ENCODE measurements at regions not wholly inside any gene's neighbourhood (a gene's known extent, or its start where the extent isn't known, plus 50 kb on each side); places are given as distances from the start of the nearest gene placed in this dataset.

- FAIRE-seq (no peak), DNase-seq (ENCODE audit: insufficient read length, low spot score) (no peak)
- no peak for TF ChIP-seq PAX5 (IDR thresholded peaks at IDR 0.05; ENCODE audit: insufficient read depth, low read length, severe bottlenecking)
- TF ChIP-seq POU2F2 (IDR thresholded peaks at IDR 0.05; ENCODE audit: low read depth, low read length): no peak
- no peak for TF ChIP-seq POLR2A (IDR thresholded peaks at IDR 0.05; ENCODE audit: low read depth, low read length)
- TF ChIP-seq TAF1 (IDR thresholded peaks at IDR 0.05; ENCODE audit: low read depth, low read length): no peak
- no peak for TF ChIP-seq POLR2AphosphoS5 (IDR thresholded peaks at IDR 0.05; ENCODE audit: low read depth, low read length)
- TF ChIP-seq SPI1 (IDR thresholded peaks at IDR 0.05; ENCODE audit: low read depth, low read length): no peak
Measured at GRCh38 chr4:137082061-137082460, 450.2 kb downstream of the PCDH18 start.

DNA sequence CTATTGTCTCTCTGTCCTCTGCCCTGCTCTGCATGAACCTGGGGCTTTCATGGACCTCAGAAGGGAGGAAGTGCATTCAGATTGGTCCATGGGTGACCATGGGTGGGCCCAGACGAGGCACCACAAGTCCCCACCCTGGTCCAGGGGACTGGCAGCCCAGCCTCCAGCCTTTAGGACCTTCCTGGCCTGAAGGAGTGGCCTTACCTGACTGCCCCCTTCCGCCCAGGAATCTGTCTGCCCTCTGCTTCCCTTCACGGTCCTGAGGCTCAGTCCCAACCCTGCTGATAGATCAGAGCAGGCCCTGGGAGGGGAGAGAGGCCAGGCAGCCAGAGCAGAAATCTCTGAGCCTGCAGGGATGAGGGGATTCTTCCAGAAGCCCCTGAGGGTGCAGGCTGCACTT lies 455.4 kb downstream of the PCDH18 start:
- DNase-seq (ENCODE audit: insufficient read length, low spot score) (no peak), FAIRE-seq (no peak)
- TF ChIP-seq TAF1 (IDR thresholded peaks at IDR 0.05; ENCODE audit: low read depth, low read length): no peak
- no peak for TF ChIP-seq POLR2A (IDR thresholded peaks at IDR 0.05; ENCODE audit: low read depth, low read length)
- TF ChIP-seq POLR2AphosphoS5 (IDR thresholded peaks at IDR 0.05; ENCODE audit: low read depth, low read length): no peak
- TF ChIP-seq SPI1 (IDR thresholded peaks at IDR 0.05; ENCODE audit: low read depth, low read length): no peak
- TF ChIP-seq PAX5 (IDR thresholded peaks at IDR 0.05; ENCODE audit: insufficient read depth, low read length, severe bottlenecking): no peak
- TF ChIP-seq POU2F2 (IDR thresholded peaks at IDR 0.05; ENCODE audit: low read depth, low read length): no peak

GRCh38 chr4:137075586-137075985 lies 456.7 kb downstream of the PCDH18 start:
- DNase-seq (ENCODE audit: insufficient read length, low spot score) (no peak), FAIRE-seq (no peak)
- TF ChIP-seq POU2F2 (IDR thresholded peaks at IDR 0.05; ENCODE audit: low read depth, low read length) (no peak), SPI1 (IDR thresholded peaks at IDR 0.05; ENCODE audit: low read depth, low read length) (no peak), TAF1 (IDR thresholded peaks at IDR 0.05; ENCODE audit: low read depth, low read length) (no peak), POLR2AphosphoS5 (IDR thresholded peaks at IDR 0.05; ENCODE audit: low read depth, low read length) (no peak), PAX5 (IDR thresholded peaks at IDR 0.05; ENCODE audit: insufficient read depth, low read length, severe bottlenecking) (no peak), POLR2A (IDR thresholded peaks at IDR 0.05; ENCODE audit: low read depth, low read length) (no peak)

GRCh38 chr4:137070614-137071013 lies 461.7 kb downstream of the PCDH18 start:
- DNase-seq (ENCODE audit: insufficient read length, low spot score): peak; percentile 0
- FAIRE-seq: no peak
- no peak for TF ChIP-seq SPI1 (IDR thresholded peaks at IDR 0.05; ENCODE audit: low read depth, low read length)
- TF ChIP-seq POLR2A (IDR thresholded peaks at IDR 0.05; ENCODE audit: low read depth, low read length): no peak
- TF ChIP-seq POLR2AphosphoS5 (IDR thresholded peaks at IDR 0.05; ENCODE audit: low read depth, low read length): no peak
- TF ChIP-seq TAF1 (IDR thresholded peaks at IDR 0.05; ENCODE audit: low read depth, low read length): no peak
- TF ChIP-seq PAX5 (IDR thresholded peaks at IDR 0.05; ENCODE audit: insufficient read depth, low read length, severe bottlenecking): no peak
- TF ChIP-seq POU2F2 (IDR thresholded peaks at IDR 0.05; ENCODE audit: low read depth, low read length): no peak

- TF ChIP-seq PAX5 (IDR thresholded peaks at IDR 0.05; ENCODE audit: insufficient read depth, low read length, severe bottlenecking) (no peak), POU2F2 (IDR thresholded peaks at IDR 0.05; ENCODE audit: low read depth, low read length) (no peak), POLR2A (IDR thresholded peaks at IDR 0.05; ENCODE audit: low read depth, low read length) (no peak), POLR2AphosphoS5 (IDR thresholded peaks at IDR 0.05; ENCODE audit: low read depth, low read length) (no peak)
Measured at GRCh38 chr4:137069473-137069872, 462.8 kb downstream of the PCDH18 start.

DNA sequence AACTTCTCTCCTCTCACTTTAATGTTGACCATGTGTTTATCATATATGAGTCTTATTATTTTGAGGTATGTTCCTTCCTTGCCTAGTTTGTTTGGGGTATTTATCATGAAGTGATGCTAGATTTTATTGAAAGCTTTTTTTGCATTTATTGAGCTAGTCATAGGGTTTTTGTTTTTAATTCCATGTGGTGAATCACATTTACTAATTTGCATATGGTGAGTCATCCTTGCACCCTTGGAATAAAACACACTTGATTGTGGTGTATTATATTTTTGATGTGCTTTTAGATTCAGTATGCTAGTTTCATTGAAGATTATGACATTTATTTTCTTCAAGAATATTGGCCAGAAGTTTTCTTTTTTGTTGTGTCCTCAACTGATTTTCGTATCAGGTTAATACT lies 464.6 kb downstream of the PCDH18 start:
- no peak for FAIRE-seq

More at GRCh38 chr4:137069473-137069872, 462.8 kb downstream of the PCDH18 start:
- DNase-seq (ENCODE audit: insufficient read length, low spot score): no peak
- no peak for FAIRE-seq

DNA sequence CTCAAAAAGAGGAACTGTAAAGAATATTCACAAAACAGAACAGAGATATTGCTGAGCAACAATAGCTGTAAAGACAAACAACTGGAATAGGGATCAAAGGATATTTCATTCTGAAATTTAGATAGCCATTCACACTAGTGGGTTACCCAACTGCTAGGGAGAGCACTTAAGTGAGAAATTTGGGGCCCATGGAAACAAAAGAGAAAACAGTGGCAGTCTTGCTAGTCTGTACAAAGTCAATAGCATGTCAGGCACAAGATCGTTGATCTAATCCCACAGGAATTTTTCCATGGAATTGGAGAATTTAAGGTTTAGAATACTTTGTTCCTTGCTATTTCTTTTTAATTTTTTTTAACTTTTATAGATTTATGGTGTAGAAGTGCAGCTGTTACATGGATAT lies 467.0 kb downstream of the PCDH18 start:
- FAIRE-seq: no peak
- no peak for DNase-seq (ENCODE audit: insufficient read length, low spot score)
- no peak for TF ChIP-seq TAF1 (IDR thresholded peaks at IDR 0.05; ENCODE audit: low read depth, low read length)
- TF ChIP-seq SPI1 (IDR thresholded peaks at IDR 0.05; ENCODE audit: low read depth, low read length): no peak
- TF ChIP-seq PAX5 (IDR thresholded peaks at IDR 0.05; ENCODE audit: insufficient read depth, low read length, severe bottlenecking): no peak
- TF ChIP-seq POLR2A (IDR thresholded peaks at IDR 0.05; ENCODE audit: low read depth, low read length): no peak

More for the DNA sequence above, 464.6 kb downstream of the PCDH18 start:
- TF ChIP-seq PAX5 (IDR thresholded peaks at IDR 0.05; ENCODE audit: insufficient read depth, low read length, severe bottlenecking) (no peak), TAF1 (IDR thresholded peaks at IDR 0.05; ENCODE audit: low read depth, low read length) (no peak), POLR2A (IDR thresholded peaks at IDR 0.05; ENCODE audit: low read depth, low read length) (no peak)
- DNase-seq (ENCODE audit: insufficient read length, low spot score): no peak

DNA sequence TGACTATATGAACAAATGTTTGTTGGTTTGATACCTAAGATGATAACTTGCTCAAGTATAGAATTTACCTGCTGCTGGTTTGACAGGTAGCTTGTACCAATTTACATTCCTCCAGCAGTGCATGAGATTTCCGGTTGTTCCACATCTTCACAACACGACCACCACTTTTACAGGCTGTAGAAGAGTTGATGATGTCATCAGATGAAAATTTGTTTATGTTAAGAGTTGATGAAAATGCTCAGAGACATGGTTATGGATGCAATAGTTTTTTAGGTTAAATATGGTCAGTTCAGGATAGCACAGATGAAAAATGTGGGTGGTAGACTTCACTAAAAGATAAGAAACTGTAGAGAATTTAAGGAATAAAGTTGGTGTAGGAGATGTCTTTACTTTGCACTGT lies 468.3 kb downstream of the PCDH18 start:
- no peak for FAIRE-seq
- TF ChIP-seq TAF1 (IDR thresholded peaks at IDR 0.05; ENCODE audit: low read depth, low read length) (no peak), POLR2AphosphoS5 (IDR thresholded peaks at IDR 0.05; ENCODE audit: low read depth, low read length) (no peak), POLR2A (IDR thresholded peaks at IDR 0.05; ENCODE audit: low read depth, low read length) (no peak), SPI1 (IDR thresholded peaks at IDR 0.05; ENCODE audit: low read depth, low read length) (no peak), PAX5 (IDR thresholded peaks at IDR 0.05; ENCODE audit: insufficient read depth, low read length, severe bottlenecking) (no peak), POU2F2 (IDR thresholded peaks at IDR 0.05; ENCODE audit: low read depth, low read length) (no peak)
- no peak for DNase-seq (ENCODE audit: insufficient read length, low spot score)

GRCh38 chr4:137043184-137043583 lies 489.1 kb downstream of the PCDH18 start:
- TF ChIP-seq POLR2A (IDR thresholded peaks at IDR 0.05; ENCODE audit: low read depth, low read length) (no peak), PAX5 (IDR thresholded peaks at IDR 0.05; ENCODE audit: insufficient read depth, low read length, severe bottlenecking) (no peak), POU2F2 (IDR thresholded peaks at IDR 0.05; ENCODE audit: low read depth, low read length) (no peak), SPI1 (IDR thresholded peaks at IDR 0.05; ENCODE audit: low read depth, low read length) (no peak), POLR2AphosphoS5 (IDR thresholded peaks at IDR 0.05; ENCODE audit: low read depth, low read length) (no peak), TAF1 (IDR thresholded peaks at IDR 0.05; ENCODE audit: low read depth, low read length) (no peak)
- no peak for DNase-seq (ENCODE audit: insufficient read length, low spot score)
- FAIRE-seq: no peak

DNA sequence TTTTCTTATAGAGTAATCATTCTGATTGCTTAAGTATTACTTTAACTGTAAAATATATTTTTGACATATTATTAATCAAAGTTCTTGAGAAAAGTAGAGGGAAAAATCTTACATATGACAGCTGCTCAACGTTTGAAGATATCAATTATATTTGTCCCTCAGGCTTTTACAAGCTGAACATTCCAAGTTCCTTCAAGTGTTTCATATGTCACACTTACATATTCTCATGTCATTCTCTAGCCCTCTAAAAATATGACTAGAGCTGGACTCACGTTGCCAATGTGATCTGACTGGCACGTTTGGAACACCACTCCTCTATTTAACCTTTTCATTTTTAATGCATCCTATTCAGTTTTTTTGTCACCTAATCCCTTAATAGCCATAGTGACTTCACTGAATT lies 492.9 kb downstream of the PCDH18 start:
- TF ChIP-seq POLR2AphosphoS5 (IDR thresholded peaks at IDR 0.05; ENCODE audit: low read depth, low read length) (no peak), POU2F2 (IDR thresholded peaks at IDR 0.05; ENCODE audit: low read depth, low read length) (no peak), POLR2A (IDR thresholded peaks at IDR 0.05; ENCODE audit: low read depth, low read length) (no peak), TAF1 (IDR thresholded peaks at IDR 0.05; ENCODE audit: low read depth, low read length) (no peak), PAX5 (IDR thresholded peaks at IDR 0.05; ENCODE audit: insufficient read depth, low read length, severe bottlenecking) (no peak), SPI1 (IDR thresholded peaks at IDR 0.05; ENCODE audit: low read depth, low read length) (no peak)
- FAIRE-seq (no peak), DNase-seq (ENCODE audit: insufficient read length, low spot score) (no peak)
